BLaER1 treated with 17β-estradiol and CSF1 and Interleukin-3, amounts not matched to agents 10 nM and 100 nM (cell line): ENCODE measurements at regions not wholly inside any gene's neighbourhood (a gene's known extent, or its start where the extent isn't known, plus 50 kb on each side); places are given as distances from the start of the nearest gene placed in this dataset.

Source experiments
- H3K27ac ChIP-seq, 11 experiments: shearing (Covaris generic); formaldehyde crosslinking; 2 replicates each; pipeline ENCODE4 v1.8.1; 2022
- H3K27me3 ChIP-seq, 11 experiments: shearing (Covaris generic); formaldehyde crosslinking; 2 replicates each; pipeline ENCODE4 v1.8.1; 2022
- H3K36me3 ChIP-seq, 11 experiments: shearing (Covaris generic); formaldehyde crosslinking; 2 replicates each; pipeline ENCODE4 v1.8.1; 2022
- H3K4me1 ChIP-seq, 10 experiments: shearing (Covaris generic); formaldehyde crosslinking; 2 replicates each; pipeline ENCODE4 v1.8.1; 2022
- H3K4me2 ChIP-seq, 11 experiments: shearing (Covaris generic); formaldehyde crosslinking; 2 replicates each; pipeline ENCODE4 v1.8.1; 2022
- H3K4me3 ChIP-seq, 10 experiments: shearing (Covaris generic); formaldehyde crosslinking; 2 replicates each; pipeline ENCODE4 v1.8.1; 2022
- H3K9ac ChIP-seq, 11 experiments: shearing (Covaris generic); formaldehyde crosslinking; 2 replicates each; pipeline ENCODE4 v1.8.1; 2022
- H3K9me3 ChIP-seq, 11 experiments: shearing (Covaris generic); formaldehyde crosslinking; replicated peaks in 1 of 11; 2 replicates each; pipeline ENCODE4 v1.8.1; 2022
- H4K20me1 ChIP-seq, 11 experiments: shearing (Covaris generic); formaldehyde crosslinking; 2 replicates each; pipeline ENCODE4 v1.8.1; 2022
- Cebpa-rat ChIP-seq, 11 experiments: shearing (Covaris generic); IDR thresholded peaks; 2 replicates each; pipeline ENCODE4 v1.8.1; 2022

- no peak overlapping the region for H3K9ac ChIP-seq
- no peaks in the 10 kb centered on the region for H4K20me1 ChIP-seq
- H3K4me2 ChIP-seq, result peak overlapping the region; percentile 33 to 71 (median 54); a peak in 17 of 22 replicates
- no peak overlapping the region for H3K4me3 ChIP-seq
- peaks cover under 1 to 52% (median 34%) of the 10 kb centered on the region in 11 experiments; a peak in 19 of 22 replicates for H3K9me3 ChIP-seq
- peaks cover 46 to 69% (median 58%) of the 10 kb centered on the region in 10 experiments for H3K4me1 ChIP-seq
- no peaks in the 10 kb centered on the region for H3K27me3 ChIP-seq
- TF ChIP-seq Cebpa-rat (IDR thresholded peaks at IDR 0.05), result no peak
- H3K27ac ChIP-seq, result peak overlapping the region in 7 of 11 experiments; percentile 19 to 67 (median 59); a peak in 11 of 22 replicates
- peaks cover 0 to 4% (median 0%) of the 10 kb centered on the region in 11 experiments; a peak in 1 of 22 replicates for H3K36me3 ChIP-seq
These were observed 262.7 kb upstream of the PLEKHG7 start for GRCh38 chr12:92440072-92440471.

GRCh38 chr12:92439420-92439805 is 263.4 kb upstream of the PLEKHG7 start:
- H3K4me2 ChIP-seq, result peak overlapping the region; percentile 33 to 71 (median 54); a peak in 21 of 22 replicates
- H3K4me3 ChIP-seq, result no peak overlapping the region
- H3K4me1 ChIP-seq, result peaks cover 46 to 69% (median 58%) of the 10 kb centered on the region in 10 experiments
- H3K27me3 ChIP-seq, result no peaks in the 10 kb centered on the region
- H3K27ac ChIP-seq, result peak overlapping the region in 9 of 11 experiments; percentile 25 to 67 (median 51); a peak in 14 of 22 replicates
- H3K36me3 ChIP-seq, result peaks cover 0 to 4% (median 0%) of the 10 kb centered on the region in 11 experiments; a peak in 1 of 22 replicates
- H3K9ac ChIP-seq, result peak overlapping the region in 3 of 11 experiments; percentile 4 to 26 (median 9); a peak in 2 of 22 replicates
- no peaks in the 10 kb centered on the region for H4K20me1 ChIP-seq
- TF ChIP-seq Cebpa-rat (IDR thresholded peaks at IDR 0.05), result peak in 4 of 11 experiments; percentile 31 to 54 (median 44); a peak in 3 of 22 replicates
- peaks cover 7 to 58% (median 40%) of the 10 kb centered on the region in 11 experiments; a peak in 19 of 22 replicates for H3K9me3 ChIP-seq

- Histone ChIP-seq H3K4me3 (no peak overlapping the region), H4K20me1 (no peaks in the 10 kb centered on the region), H3K27ac (peak overlapping the region in 9 of 11 experiments; percentile 25 to 67 (median 51); a peak in 16 of 22 replicates), H3K36me3 (peaks cover 0 to 4% (median 0%) of the 10 kb centered on the region in 11 experiments; a peak in 1 of 22 replicates), H3K9me3 (peaks cover 9 to 64% (median 42%) of the 10 kb centered on the region in 11 experiments; a peak in 19 of 22 replicates), H3K27me3 (no peaks in the 10 kb centered on the region), H3K9ac (peak overlapping the region in 6 of 11 experiments; percentile 4 to 33 (median 17); a peak in 6 of 22 replicates), H3K4me2 (peak overlapping the region; percentile 33 to 71 (median 54)), H3K4me1 (peaks cover 43 to 69% (median 57%) of the 10 kb centered on the region in 10 experiments)
- TF ChIP-seq Cebpa-rat (IDR thresholded peaks at IDR 0.05), result no peak
These were observed 264.0 kb upstream of the PLEKHG7 start for GRCh38 chr12:92438641-92439419.

GRCh38 chr12:92437452-92437851 is 265.3 kb upstream of the PLEKHG7 start:
- Histone ChIP-seq H3K36me3 (peaks cover 0 to 4% (median 0%) of the 10 kb centered on the region in 11 experiments; a peak in 1 of 22 replicates), H3K9ac (no peak overlapping the region), H3K27me3 (no peaks in the 10 kb centered on the region), H3K4me3 (no peak overlapping the region), H3K4me2 (peak overlapping the region in 7 of 11 experiments; percentile 6 to 73 (median 24); a peak in 11 of 22 replicates), H3K9me3 (peaks cover 15 to 66% (median 43%) of the 10 kb centered on the region in 11 experiments; a peak in 19 of 22 replicates), H3K4me1 (peaks cover 32 to 70% (median 54%) of the 10 kb centered on the region in 10 experiments), H4K20me1 (no peaks in the 10 kb centered on the region), H3K27ac (0 out of 22 replicates have a peak overlapping the region, but pooled peaks of 1 of the 11 experiments have one; percentile 3)
- no peak for TF ChIP-seq Cebpa-rat (IDR thresholded peaks at IDR 0.05)

GRCh38 chr12:92436856-92437255 is 265.9 kb upstream of the PLEKHG7 start:
- H3K36me3 ChIP-seq, result peaks cover 0 to 4% (median 0%) of the 10 kb centered on the region in 11 experiments; a peak in 1 of 22 replicates
- no peak overlapping the region for H3K9ac ChIP-seq
- no peak overlapping the region for H3K4me3 ChIP-seq
- H3K4me2 ChIP-seq, result peak overlapping the region in 3 of 11 experiments; percentile 24 to 73 (median 68); a peak in 4 of 22 replicates
- TF ChIP-seq Cebpa-rat (IDR thresholded peaks at IDR 0.05), result no peak
- H4K20me1 ChIP-seq, result no peaks in the 10 kb centered on the region
- H3K27me3 ChIP-seq, result no peaks in the 10 kb centered on the region
- peaks cover 15 to 64% (median 39%) of the 10 kb centered on the region in 11 experiments; a peak in 19 of 22 replicates for H3K9me3 ChIP-seq
- peak overlapping the region in 1 of 11 experiments; percentile 6; a peak in 1 of 22 replicates for H3K27ac ChIP-seq
- peaks cover 31 to 74% (median 53%) of the 10 kb centered on the region in 10 experiments for H3K4me1 ChIP-seq

- H3K4me1 ChIP-seq, result peaks cover 36 to 78% (median 60%) of the 10 kb centered on the region in 10 experiments
- H3K4me2 ChIP-seq, result peak overlapping the region in 10 of 11 experiments; percentile 4 to 70 (median 42); a peak in 17 of 22 replicates
- H3K9ac ChIP-seq, result no peak overlapping the region
- H3K36me3 ChIP-seq, result peaks cover 0 to 4% (median 0%) of the 10 kb centered on the region in 11 experiments; a peak in 1 of 22 replicates
- H3K27me3 ChIP-seq, result no peaks in the 10 kb centered on the region
- no peak for TF ChIP-seq Cebpa-rat (IDR thresholded peaks at IDR 0.05)
- H3K4me3 ChIP-seq, result peak overlapping the region in 2 of 10 experiments; percentile 5 to 6; a peak in 2 of 20 replicates
- no peaks in the 10 kb centered on the region for H4K20me1 ChIP-seq
- H3K9me3 ChIP-seq, result peaks cover 15 to 55% (median 39%) of the 10 kb centered on the region in 11 experiments; a peak in 19 of 22 replicates
- peak overlapping the region in 10 of 11 experiments; percentile 42 to 59 (median 55); a peak in 19 of 22 replicates for H3K27ac ChIP-seq
These were observed 268.2 kb upstream of the PLEKHG7 start for GRCh38 chr12:92434607-92435025.

- Histone ChIP-seq H3K4me1 (peaks cover 22 to 61% (median 45%) of the 10 kb centered on the region in 10 experiments), H4K20me1 (no peaks in the 10 kb centered on the region), H3K4me3 (no peak overlapping the region), H3K4me2 (peak overlapping the region in 7 of 11 experiments; percentile 3 to 70 (median 50); a peak in 12 of 22 replicates), H3K9ac (no peak overlapping the region), H3K9me3 (peaks cover 15 to 63% (median 48%) of the 10 kb centered on the region in 11 experiments; a peak in 19 of 22 replicates), H3K36me3 (peaks cover 0 to 4% (median 0%) of the 10 kb centered on the region in 11 experiments; a peak in 1 of 22 replicates), H3K27ac (peak overlapping the region in 8 of 11 experiments; percentile 0 to 59 (median 34); a peak in 13 of 22 replicates), H3K27me3 (no peaks in the 10 kb centered on the region)
- TF ChIP-seq Cebpa-rat (IDR thresholded peaks at IDR 0.05), result no peak
These were observed 269.9 kb upstream of the PLEKHG7 start for GRCh38 chr12:92432724-92433441.

GRCh38 chr12:92431146-92431545 is 271.6 kb upstream of the PLEKHG7 start:
- Histone ChIP-seq H3K36me3 (peaks cover 0 to 4% (median 0%) of the 10 kb centered on the region in 11 experiments; a peak in 1 of 22 replicates), H3K27ac (peak overlapping the region in 3 of 11 experiments; percentile 0 to 47 (median 20); a peak in 4 of 22 replicates), H3K4me3 (no peak overlapping the region), H3K4me1 (peaks cover 22 to 47% (median 42%) of the 10 kb centered on the region in 10 experiments), H3K4me2 (peak overlapping the region; percentile 12 to 64 (median 32); a peak in 20 of 22 replicates), H3K9me3 (peaks cover 15 to 59% (median 41%) of the 10 kb centered on the region in 11 experiments; a peak in 20 of 22 replicates), H3K27me3 (no peaks in the 10 kb centered on the region), H4K20me1 (no peaks in the 10 kb centered on the region), H3K9ac (no peak overlapping the region)
- no peak for TF ChIP-seq Cebpa-rat (IDR thresholded peaks at IDR 0.05)
